ENCODE measurements at regions not wholly inside any gene's neighbourhood (a gene's known extent, or its start where the extent isn't known, plus 50 kb on each side); places are given as distances from the start of the nearest gene placed in this dataset.

- TF ChIP-seq CTCF (IDR thresholded peaks at IDR 0.05): no peak
- no peak for TF ChIP-seq ZFX (IDR thresholded peaks at IDR 0.05; ENCODE audit: borderline replicate concordance)
Observed at GRCh38 chr12:125604976-125605375, 539.7 kb downstream of the AACS start.
